ENCODE measurements at regions not wholly inside any gene's neighbourhood (a gene's known extent, or its start where the extent isn't known, plus 50 kb on each side); places are given as distances from the start of the nearest gene placed in this dataset.

GRCh38 chr2:217709478-217710210 lies 293.2 kb downstream of the TNS1 start:
- H3K27ac ChIP-seq, result peak overlapping the region; percentile 25; the same call in 1 of the 2 replicates
- H2AFZ ChIP-seq, result no peak overlapping the region
- DNase-seq, result peak in 1 of 2 experiments; percentile 64
- no peaks in the 10 kb centered on the region for H4K20me1 ChIP-seq (ENCODE audit: insufficient read depth)
- H3K9me2 ChIP-seq (ENCODE audit: insufficient read depth), result no peaks in the 10 kb centered on the region
- ChIA-PET CTCF (interaction anchor here (0.7 to 1.6 kb wide), 3 partner anchors 56 to 197 kb away, joined by 3 to 11 read pairs (median 9); no protein-coding TSS in a partner anchor), POLR2A (ENCODE audit: unreplicated experiment) (interaction anchor here (0.5 to 0.6 kb wide), 2 partner anchors 56 to 335 kb away, joined by 3 to 15 read pairs; no protein-coding TSS in a partner anchor)
- H3F3A ChIP-seq (ENCODE audit: insufficient read depth, low read depth), result peaks cover 16% of the 10 kb centered on the region
- intact Hi-C loops (cut with micrococcal nuclease; ENCODE audit: unreplicated experiment), result loop anchor here (1.0 to 10.0 kb wide), 3 partner anchors 56 to 545 kb away; no protein-coding TSS in a partner anchor
- H3K4me1 ChIP-seq (replicated peaks; ENCODE audit: insufficient read depth), result peaks cover 37% of the 10 kb centered on the region
- H3K4me3 ChIP-seq, result no peak overlapping the region
- BruUV-seq (replicated peaks), result no TSS peak
- no peaks in the 10 kb centered on the region for H3K9me3 ChIP-seq (ENCODE audit: insufficient read depth, low read depth)
- H3K36me3 ChIP-seq (ENCODE audit: low read depth), result no peaks in the 10 kb centered on the region
- TF ChIP-seq EZH2 (IDR thresholded peaks at IDR 0.05; ENCODE audit: low read depth), result no peak
- TF ChIP-seq, protein P1, sequence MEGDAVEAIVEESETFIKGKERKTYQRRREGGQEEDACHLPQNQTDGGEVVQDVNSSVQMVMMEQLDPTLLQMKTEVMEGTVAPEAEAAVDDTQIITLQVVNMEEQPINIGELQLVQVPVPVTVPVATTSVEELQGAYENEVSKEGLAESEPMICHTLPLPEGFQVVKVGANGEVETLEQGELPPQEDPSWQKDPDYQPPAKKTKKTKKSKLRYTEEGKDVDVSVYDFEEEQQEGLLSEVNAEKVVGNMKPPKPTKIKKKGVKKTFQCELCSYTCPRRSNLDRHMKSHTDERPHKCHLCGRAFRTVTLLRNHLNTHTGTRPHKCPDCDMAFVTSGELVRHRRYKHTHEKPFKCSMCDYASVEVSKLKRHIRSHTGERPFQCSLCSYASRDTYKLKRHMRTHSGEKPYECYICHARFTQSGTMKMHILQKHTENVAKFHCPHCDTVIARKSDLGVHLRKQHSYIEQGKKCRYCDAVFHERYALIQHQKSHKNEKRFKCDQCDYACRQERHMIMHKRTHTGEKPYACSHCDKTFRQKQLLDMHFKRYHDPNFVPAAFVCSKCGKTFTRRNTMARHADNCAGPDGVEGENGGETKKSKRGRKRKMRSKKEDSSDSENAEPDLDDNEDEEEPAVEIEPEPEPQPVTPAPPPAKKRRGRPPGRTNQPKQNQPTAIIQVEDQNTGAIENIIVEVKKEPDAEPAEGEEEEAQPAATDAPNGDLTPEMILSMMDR (conservative IDR thresholded peaks at IDR 0.05), result no peak
- H3K4me2 ChIP-seq, result no peak overlapping the region; the same call in 1 of the 2 replicates
- no peaks in the 10 kb centered on the region for H3K79me2 ChIP-seq (ENCODE audit: low read depth)
- H3K27me3 ChIP-seq (ENCODE audit: insufficient read depth, low read depth), result no peaks in the 10 kb centered on the region

- TF ChIP-seq, protein P1 (conservative IDR thresholded peaks at IDR 0.05), result no peak
- TF ChIP-seq EZH2 (IDR thresholded peaks at IDR 0.05; ENCODE audit: low read depth), result no peak
- Histone ChIP-seq H2AFZ (peak overlapping the region; percentile 72), H3K79me2 (ENCODE audit: low read depth) (no peaks in the 10 kb centered on the region), H3K36me3 (ENCODE audit: low read depth) (no peaks in the 10 kb centered on the region), H3F3A (ENCODE audit: insufficient read depth, low read depth) (peaks cover 16% of the 10 kb centered on the region), H3K4me3 (no peak overlapping the region), H3K27ac (peak overlapping the region; percentile 33; the same call in 1 of the 2 replicates), H3K9me2 (ENCODE audit: insufficient read depth) (no peaks in the 10 kb centered on the region), H3K4me1 (replicated peaks; ENCODE audit: insufficient read depth) (peaks cover 33% of the 10 kb centered on the region), H3K9me3 (ENCODE audit: insufficient read depth, low read depth) (no peaks in the 10 kb centered on the region), H4K20me1 (ENCODE audit: insufficient read depth) (no peaks in the 10 kb centered on the region), H3K4me2 (peak overlapping the region; percentile 43), H3K27me3 (ENCODE audit: insufficient read depth, low read depth) (no peaks in the 10 kb centered on the region)
- BruUV-seq (replicated peaks), result no TSS peak
- DNase-seq, result peak; percentile 69 to 82
- intact Hi-C loops (cut with micrococcal nuclease; ENCODE audit: unreplicated experiment), result loop anchor here (1.0 to 2.0 kb wide), 3 partner anchors 22 to 1014 kb away; no protein-coding TSS in a partner anchor
- POLR2A ChIA-PET (ENCODE audit: unreplicated experiment), result no interaction called here
- CTCF ChIA-PET, result no interaction called here
Measured at GRCh38 chr2:217707131-217707611, 295.6 kb downstream of the TNS1 start.

GRCh38 chr2:217706513-217706912 lies 296.3 kb downstream of the TNS1 start:
- Histone ChIP-seq H3K36me3 (ENCODE audit: low read depth) (no peaks in the 10 kb centered on the region), H3K4me1 (replicated peaks; ENCODE audit: insufficient read depth) (peaks cover 33% of the 10 kb centered on the region), H3K9me3 (ENCODE audit: insufficient read depth, low read depth) (no peaks in the 10 kb centered on the region), H3K9me2 (ENCODE audit: insufficient read depth) (no peaks in the 10 kb centered on the region), H3K4me2 (peak overlapping the region; percentile 43; the same call in 1 of the 2 replicates), H4K20me1 (ENCODE audit: insufficient read depth) (no peaks in the 10 kb centered on the region), H3F3A (ENCODE audit: insufficient read depth, low read depth) (peaks cover 16% of the 10 kb centered on the region), H3K27me3 (ENCODE audit: insufficient read depth, low read depth) (no peaks in the 10 kb centered on the region), H2AFZ (peak overlapping the region; percentile 72; the same call in 1 of the 2 replicates), H3K27ac (0 out of 2 replicates have a peak overlapping the region, but pooled peaks have one; percentile 34), H3K79me2 (ENCODE audit: low read depth) (no peaks in the 10 kb centered on the region), H3K4me3 (no peak overlapping the region)
- ChIA-PET CTCF (no interaction called here), POLR2A (ENCODE audit: unreplicated experiment) (no interaction called here)
- intact Hi-C loops (cut with micrococcal nuclease; ENCODE audit: unreplicated experiment), result loop anchor here (2.0 kb wide), 2 partner anchors 22 to 1014 kb away; no protein-coding TSS in a partner anchor
- TF ChIP-seq, protein P1 (conservative IDR thresholded peaks at IDR 0.05), result no peak
- TF ChIP-seq EZH2 (IDR thresholded peaks at IDR 0.05; ENCODE audit: low read depth), result no peak
- BruUV-seq (replicated peaks), result no TSS peak
- DNase-seq, result no peak

Data from PC-9 (cell line).